Activated gamma-delta T cell (primary cell): ENCODE measurements at regions not wholly inside any gene's neighbourhood (a gene's known extent, or its start where the extent isn't known, plus 50 kb on each side); places are given as distances from the start of the nearest gene placed in this dataset.
"Not testable (repeated sequence)": the region's sequence is repeated elsewhere in the genome, so short reads cannot be mapped to it uniquely, and the experiment has no call there.

Experiments
- DNase-seq: peaks from one replicate; lab custom pipeline; 2025; lab: John Stamatoyannopoulos, UW

GRCh38 chr18:70421471-70422390 is 132.9 kb downstream of the SOCS6 start:
- no peak for DNase-seq

- DNase-seq = no peak
These were observed 131.5 kb downstream of the SOCS6 start for GRCh38 chr18:70420146-70420898.

GRCh38 chr18:70419526-70419925 is 130.7 kb downstream of the SOCS6 start:
- DNase-seq = no peak

GRCh38 chr18:70418546-70419311 is 129.9 kb downstream of the SOCS6 start:
- DNase-seq = no peak

- no peak for DNase-seq
These were observed 129.0 kb downstream of the SOCS6 start for GRCh38 chr18:70417847-70418246.

GRCh38 chr18:70416496-70416895 is 127.7 kb downstream of the SOCS6 start:
- no peak for DNase-seq

GRCh38 chr18:70415823-70416488 is 127.1 kb downstream of the SOCS6 start:
- DNase-seq = no peak

- DNase-seq = no peak
These were observed 125.6 kb downstream of the SOCS6 start for GRCh38 chr18:70414315-70414900.

GRCh38 chr18:70413455-70413854 is 124.6 kb downstream of the SOCS6 start:
- no peak for DNase-seq

GRCh38 chr18:70411876-70412435 is 123.1 kb downstream of the SOCS6 start:
- no peak for DNase-seq

GRCh38 chr18:70411307-70411706 is 122.5 kb downstream of the SOCS6 start:
- no peak for DNase-seq

- DNase-seq = no peak
These were observed 116.2 kb downstream of the SOCS6 start for GRCh38 chr18:70405052-70405451.

GRCh38 chr18:70400476-70400875 is 111.6 kb downstream of the SOCS6 start:
- DNase-seq = no peak

GRCh38 chr18:70398076-70398475 is 109.2 kb downstream of the SOCS6 start:
- no peak for DNase-seq

GRCh38 chr18:70397259-70397925 is 108.5 kb downstream of the SOCS6 start:
- no peak for DNase-seq

GRCh38 chr18:70395771-70396170 is 106.9 kb downstream of the SOCS6 start:
- not testable (repeated sequence) for DNase-seq

GRCh38 chr18:70394672-70395071 is 105.8 kb downstream of the SOCS6 start:
- DNase-seq = no peak

- DNase-seq = no peak
These were observed 101.7 kb downstream of the SOCS6 start for GRCh38 chr18:70390371-70391090.

- not testable (repeated sequence) for DNase-seq
These were observed 100.2 kb downstream of the SOCS6 start for GRCh38 chr18:70389036-70389435.

- no peak for DNase-seq
These were observed 98.2 kb downstream of the SOCS6 start for GRCh38 chr18:70387027-70387426.
